Panc1 (cell line): ENCODE measurements at regions not wholly inside any gene's neighbourhood (a gene's known extent, or its start where the extent isn't known, plus 50 kb on each side); places are given as distances from the start of the nearest gene placed in this dataset.

ENCODE experiments used
- ATAC-seq: fragments of 200-7000 bp; cut with Tn5 transposase; 2 replicates; pipeline ENCODE4 v1.9.1; 2020; ENCODE audit warnings: mild to moderate bottlenecking, moderate library complexity
- BruUV-seq: library from RNA; stranded (reverse); fragments of 400-500 nt; replicated peaks from 2 replicates; lab custom pipeline; 2021; lab: Mats Ljungman, UMichigan
- CTCF ChIA-PET: fragments of 300-600 bp; sonication (Branson Sonifier 250); formaldehyde crosslinking; loops from one replicate; lab custom pipeline; 2022; ENCODE audit warnings: antibody characterized with exemption; lab: Charles Lee
- POLR2A ChIA-PET: fragments of 300-600 bp; sonication (Branson Sonifier 250); formaldehyde crosslinking; loops from one replicate; lab custom pipeline; 2022; ENCODE audit warnings: antibody characterized with exemption; lab: Charles Lee
- DNase-seq: peaks from one replicate; pipeline ENCODE4 v3.0.0-alpha.2; 2010; ENCODE audit warnings: low read depth, low spot score
- H3K27ac ChIP-seq: 2 replicates; pipeline ENCODE4 v1.5.1; 2011; ENCODE audit warnings: mild to moderate bottlenecking, low read length, inconsistent platforms
- H3K27me3 ChIP-seq: fragments of 200-500 bp; sonication (Bioruptor generic); 2 replicates; pipeline ENCODE4 v1.6.0; 2014; ENCODE audit warnings: low read length, inconsistent platforms; ENCODE audit not compliant: control insufficient read depth, insufficient read depth
- H3K36me3 ChIP-seq: fragments of 200-500 bp; sonication (Bioruptor generic); 2 replicates; pipeline ENCODE4 v1.5.1; 2014; ENCODE audit warnings: inconsistent platforms, mild to moderate bottlenecking, low read length, moderate library complexity; ENCODE audit not compliant: control insufficient read depth, insufficient read depth
- H3K4me1 ChIP-seq: 2 replicates; pipeline ENCODE4 v1.5.1; 2011; ENCODE audit warnings: inconsistent platforms, mild to moderate bottlenecking, low read length, moderate library complexity; ENCODE audit not compliant: control insufficient read depth, insufficient read depth
- H3K4me3 ChIP-seq, 2 experiments: 2 replicates each; pipeline ENCODE4 v1.5.1; 2011 to 2012; ENCODE audit warnings: low read depth in 2 of 2, low read length in 2 of 2, mild to moderate bottlenecking in 2 of 2, inconsistent platforms in 1 of 2, moderate library complexity in 1 of 2
- H3K9me3 ChIP-seq: fragments of 200-500 bp; sonication (Bioruptor generic); 2 replicates; pipeline ENCODE4 v1.5.1; 2014; ENCODE audit warnings: low read depth, mild to moderate bottlenecking, inconsistent platforms, low read length, moderate library complexity; ENCODE audit not compliant: control insufficient read depth, insufficient read depth
- POLR2AphosphoS5 ChIP-seq: IDR thresholded peaks from 2 replicates; pipeline ENCODE4 v1.6.1; 2012; ENCODE audit warnings: mild to moderate bottlenecking, low read depth, low read length, moderate library complexity
- SIN3A ChIP-seq: IDR thresholded peaks from 2 replicates; pipeline ENCODE4 v1.6.1; 2012; ENCODE audit warnings: low read depth, mild to moderate bottlenecking, low read length, moderate library complexity, borderline replicate concordance; ENCODE audit not compliant: insufficient read depth
- TCF7L2 ChIP-seq: IDR thresholded peaks from 2 replicates; pipeline ENCODE4 v1.6.1; 2011; ENCODE audit warnings: mild to moderate bottlenecking, low read depth, low read length, inconsistent platforms
- in situ Hi-C: cut with HindIII; loops from 2 replicates; pipeline ENCODE4 v1.10.0; 2016; ENCODE audit warnings: low sequenced_read_pairs, low pct_unique_long_range_greater_than_20kb
- intact Hi-C: fragments of 100-400 bp; cut with micrococcal nuclease; formaldehyde crosslinking; loops from one replicate; pipeline ENCODE4 v1.10.0; 2022; ENCODE audit not compliant: unreplicated experiment
- TF ChIP-seq, protein P1 (sequence below): fragments of 450-650 bp; IDR thresholded peaks from 2 replicates; pipeline ENCODE4 v1.5.1; 2017; ENCODE audit warnings: mild to moderate bottlenecking
- TF ChIP-seq, protein P2 (sequence below), 2 experiments: IDR thresholded peaks; 2 replicates each; pipeline ENCODE4 v1.6.1; 2011 to 2012; ENCODE audit warnings: low read depth in 2 of 2, control low read depth in 1 of 2, low read length in 1 of 2, mild to moderate bottlenecking in 1 of 2, moderate library complexity in 1 of 2; ENCODE audit not compliant: insufficient read depth in 1 of 2

DNA sequence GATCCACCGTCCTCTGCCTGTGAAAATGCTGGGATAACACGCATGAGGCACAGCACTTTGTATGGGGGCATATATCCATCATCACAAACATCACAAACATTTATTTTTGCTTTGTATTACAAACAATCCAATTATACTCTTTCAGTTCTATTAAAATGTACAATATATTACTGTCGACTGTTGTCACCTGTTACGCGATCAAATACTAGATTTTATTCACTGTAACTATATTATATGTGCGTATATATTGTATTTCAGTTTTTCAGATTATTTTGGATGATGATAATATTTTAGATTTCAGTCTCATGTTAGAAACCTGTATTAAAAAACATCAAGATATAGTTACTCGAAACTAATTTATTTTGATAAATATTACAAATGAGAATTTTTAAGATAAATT lies 998.3 kb downstream of the EFNB2 start:
- Histone ChIP-seq H3K9me3 (no peaks in the 10 kb centered on the region), H3K4me1 (no peaks in the 10 kb centered on the region), H3K36me3 (no peaks in the 10 kb centered on the region), H3K27me3 (no peaks in the 10 kb centered on the region), H3K4me3 (no peak overlapping the region), H3K27ac (no peak overlapping the region)
- CTCF ChIA-PET = no interaction called here
- POLR2A ChIA-PET = no interaction called here
- no peak for DNase-seq
- no TSS peak for BruUV-seq
- in situ Hi-C loops = no loop called here
- intact Hi-C loops = no loop called here
- TF ChIP-seq POLR2AphosphoS5 = no peak
- TF ChIP-seq, protein P1, sequence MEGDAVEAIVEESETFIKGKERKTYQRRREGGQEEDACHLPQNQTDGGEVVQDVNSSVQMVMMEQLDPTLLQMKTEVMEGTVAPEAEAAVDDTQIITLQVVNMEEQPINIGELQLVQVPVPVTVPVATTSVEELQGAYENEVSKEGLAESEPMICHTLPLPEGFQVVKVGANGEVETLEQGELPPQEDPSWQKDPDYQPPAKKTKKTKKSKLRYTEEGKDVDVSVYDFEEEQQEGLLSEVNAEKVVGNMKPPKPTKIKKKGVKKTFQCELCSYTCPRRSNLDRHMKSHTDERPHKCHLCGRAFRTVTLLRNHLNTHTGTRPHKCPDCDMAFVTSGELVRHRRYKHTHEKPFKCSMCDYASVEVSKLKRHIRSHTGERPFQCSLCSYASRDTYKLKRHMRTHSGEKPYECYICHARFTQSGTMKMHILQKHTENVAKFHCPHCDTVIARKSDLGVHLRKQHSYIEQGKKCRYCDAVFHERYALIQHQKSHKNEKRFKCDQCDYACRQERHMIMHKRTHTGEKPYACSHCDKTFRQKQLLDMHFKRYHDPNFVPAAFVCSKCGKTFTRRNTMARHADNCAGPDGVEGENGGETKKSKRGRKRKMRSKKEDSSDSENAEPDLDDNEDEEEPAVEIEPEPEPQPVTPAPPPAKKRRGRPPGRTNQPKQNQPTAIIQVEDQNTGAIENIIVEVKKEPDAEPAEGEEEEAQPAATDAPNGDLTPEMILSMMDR = no peak
- TF ChIP-seq, protein P2, sequence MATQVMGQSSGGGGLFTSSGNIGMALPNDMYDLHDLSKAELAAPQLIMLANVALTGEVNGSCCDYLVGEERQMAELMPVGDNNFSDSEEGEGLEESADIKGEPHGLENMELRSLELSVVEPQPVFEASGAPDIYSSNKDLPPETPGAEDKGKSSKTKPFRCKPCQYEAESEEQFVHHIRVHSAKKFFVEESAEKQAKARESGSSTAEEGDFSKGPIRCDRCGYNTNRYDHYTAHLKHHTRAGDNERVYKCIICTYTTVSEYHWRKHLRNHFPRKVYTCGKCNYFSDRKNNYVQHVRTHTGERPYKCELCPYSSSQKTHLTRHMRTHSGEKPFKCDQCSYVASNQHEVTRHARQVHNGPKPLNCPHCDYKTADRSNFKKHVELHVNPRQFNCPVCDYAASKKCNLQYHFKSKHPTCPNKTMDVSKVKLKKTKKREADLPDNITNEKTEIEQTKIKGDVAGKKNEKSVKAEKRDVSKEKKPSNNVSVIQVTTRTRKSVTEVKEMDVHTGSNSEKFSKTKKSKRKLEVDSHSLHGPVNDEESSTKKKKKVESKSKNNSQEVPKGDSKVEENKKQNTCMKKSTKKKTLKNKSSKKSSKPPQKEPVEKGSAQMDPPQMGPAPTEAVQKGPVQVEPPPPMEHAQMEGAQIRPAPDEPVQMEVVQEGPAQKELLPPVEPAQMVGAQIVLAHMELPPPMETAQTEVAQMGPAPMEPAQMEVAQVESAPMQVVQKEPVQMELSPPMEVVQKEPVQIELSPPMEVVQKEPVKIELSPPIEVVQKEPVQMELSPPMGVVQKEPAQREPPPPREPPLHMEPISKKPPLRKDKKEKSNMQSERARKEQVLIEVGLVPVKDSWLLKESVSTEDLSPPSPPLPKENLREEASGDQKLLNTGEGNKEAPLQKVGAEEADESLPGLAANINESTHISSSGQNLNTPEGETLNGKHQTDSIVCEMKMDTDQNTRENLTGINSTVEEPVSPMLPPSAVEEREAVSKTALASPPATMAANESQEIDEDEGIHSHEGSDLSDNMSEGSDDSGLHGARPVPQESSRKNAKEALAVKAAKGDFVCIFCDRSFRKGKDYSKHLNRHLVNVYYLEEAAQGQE (IDR thresholded peaks at IDR 0.05; ENCODE audit: insufficient read depth in 1 of 2, low read depth in 2 of 2, low read length in 1 of 2) = no peak
- no peak for TF ChIP-seq SIN3A
- no peak for TF ChIP-seq TCF7L2
- ATAC-seq = no peak

DNA sequence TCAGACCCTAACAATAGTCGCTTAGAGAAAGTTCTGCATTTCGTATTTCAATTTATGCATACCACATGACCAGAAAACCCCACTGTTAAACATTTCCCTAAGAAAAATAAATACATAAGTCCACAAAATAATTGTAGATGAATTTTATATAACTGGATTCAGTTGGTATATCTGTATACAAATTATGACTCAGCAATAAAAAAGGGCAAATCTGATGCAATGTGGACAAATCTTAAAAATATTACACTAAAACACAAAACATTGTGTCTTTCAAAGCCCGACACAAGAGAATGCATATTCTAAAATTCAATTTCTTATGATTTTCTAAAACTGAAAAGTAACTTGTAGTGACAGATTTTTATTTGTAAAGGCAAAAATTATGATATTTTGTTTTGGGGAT lies 1005.0 kb downstream of the EFNB2 start:
- ChIA-PET CTCF (no interaction called here), POLR2A (no interaction called here)
- no peaks in the 10 kb centered on the region for H3K27me3 ChIP-seq
- ATAC-seq (no peak), DNase-seq (no peak)
- no TSS peak for BruUV-seq
- TF ChIP-seq, protein P2 (IDR thresholded peaks at IDR 0.05; ENCODE audit: insufficient read depth in 1 of 2, low read depth in 2 of 2, low read length in 1 of 2) = no peak
- no peak for TF ChIP-seq TCF7L2
- TF ChIP-seq, protein P1 = no peak
- TF ChIP-seq POLR2AphosphoS5 = no peak
- no peak for TF ChIP-seq SIN3A
- no peak overlapping the region for H3K27ac ChIP-seq
- no peaks in the 10 kb centered on the region for H3K4me1 ChIP-seq
- intact Hi-C loops (no loop called here), in situ Hi-C loops (no loop called here)
- no peaks in the 10 kb centered on the region for H3K36me3 ChIP-seq
- no peak overlapping the region for H3K4me3 ChIP-seq
- H3K9me3 ChIP-seq = no peaks in the 10 kb centered on the region
